ENCODE measurements at regions not wholly inside any gene's neighbourhood (a gene's known extent, or its start where the extent isn't known, plus 50 kb on each side); places are given as distances from the start of the nearest gene placed in this dataset.

GRCh38 chr2:129293326-129293725 lies 686.1 kb upstream of the RAB6C start:
- CTCF ChIA-PET: interaction anchor here (0.6 kb wide), 1 partner anchor 207 kb away, joined by 3 read pairs; no protein-coding TSS in a partner anchor
- Histone ChIP-seq H3K4me2 (no peak overlapping the region), H3K9me2 (no peaks in the 10 kb centered on the region), H3K4me1 (ENCODE audit: control insufficient read depth in 1 of 2, insufficient read depth in 2 of 2, low read depth in 1 of 2, low read length in 1 of 2) (peaks cover 0 to 7% of the 10 kb centered on the region in 2 experiments; a peak in 1 of 4 replicates), H3K79me2 (ENCODE audit: insufficient read depth) (no peaks in the 10 kb centered on the region), H3K27me3 (ENCODE audit: insufficient read depth) (no peaks in the 10 kb centered on the region), H3K9ac (no peak overlapping the region), H4K20me1 (ENCODE audit: insufficient read depth) (no peaks in the 10 kb centered on the region), H3F3A (replicated peaks; ENCODE audit: insufficient read depth) (no peaks in the 10 kb centered on the region), H2AFZ (ENCODE audit: low read depth) (no peak overlapping the region), H3K9me3 (no peaks in the 10 kb centered on the region), H3K4me3 (ENCODE audit: low read depth in 2 of 2, low read length in 1 of 2) (no peak overlapping the region), H3K36me3 (replicated peaks in 1 of 2; ENCODE audit: control insufficient read depth in 1 of 2, insufficient read depth in 2 of 2, low read length in 1 of 2) (no peaks in the 10 kb centered on the region), H3K27ac (ENCODE audit: low read depth in 2 of 2, low read length in 1 of 2) (no peak overlapping the region)
- TF ChIP-seq GATA2 (CRISPR knock-in tag; IDR thresholded peaks at IDR 0.05) (no peak), MEF2A (IDR thresholded peaks at IDR 0.05; ENCODE audit: borderline replicate concordance, low read depth) (no peak), ELF1 (IDR thresholded peaks at IDR 0.05) (no peak), MAX (IDR thresholded peaks at IDR 0.05; ENCODE audit: low read depth) (no peak), TEAD4 (IDR thresholded peaks at IDR 0.05; ENCODE audit: borderline replicate concordance, insufficient read depth) (no peak), GABPA (IDR thresholded peaks at IDR 0.05; ENCODE audit: low read depth) (no peak), RXRA (IDR thresholded peaks at IDR 0.05; ENCODE audit: borderline replicate concordance, low read depth) (no peak), FOSL2 (IDR thresholded peaks at IDR 0.05; ENCODE audit: borderline replicate concordance, low read depth) (no peak), NRF1 (IDR thresholded peaks at IDR 0.05; ENCODE audit: low read depth, low read length) (no peak), TAF1 (IDR thresholded peaks at IDR 0.05; ENCODE audit: borderline replicate concordance, low read depth, low read length) (no peak)
- POLR2A ChIA-PET: no interaction called here
- 0% methylated on average over 1 of the region's 1 CpG for WGBS (ENCODE audit: low lambda C conversion rate)
- DNase-seq: no peak

DNA sequence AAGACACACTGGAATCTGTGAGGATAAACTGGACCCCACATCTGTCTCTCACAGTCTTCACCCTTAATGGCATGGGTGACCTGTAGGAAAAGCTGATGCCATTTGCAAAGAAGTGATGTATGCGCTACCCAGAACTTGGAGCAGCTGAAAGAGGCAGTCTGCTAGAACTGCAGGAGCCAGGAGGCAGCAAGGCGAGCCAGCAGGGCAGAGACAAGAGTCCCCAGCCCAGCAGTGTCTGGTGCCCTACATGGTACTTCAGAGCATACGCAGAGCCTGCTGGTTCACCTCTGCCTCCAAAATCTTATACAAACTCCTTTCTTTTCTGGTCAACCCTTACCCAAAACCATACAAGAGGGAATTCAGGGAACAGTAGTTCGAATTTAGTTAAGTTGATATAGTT lies 683.1 kb upstream of the RAB6C start:
- Histone ChIP-seq H3K36me3 (replicated peaks in 1 of 2; ENCODE audit: control insufficient read depth in 1 of 2, insufficient read depth in 2 of 2, low read length in 1 of 2) (no peaks in the 10 kb centered on the region), H3K79me2 (ENCODE audit: insufficient read depth) (no peaks in the 10 kb centered on the region), H3K27ac (ENCODE audit: low read depth in 2 of 2, low read length in 1 of 2) (no peak overlapping the region), H3K9ac (no peak overlapping the region), H3K4me2 (no peak overlapping the region), H3K4me1 (ENCODE audit: control insufficient read depth in 1 of 2, insufficient read depth in 2 of 2, low read depth in 1 of 2, low read length in 1 of 2) (peaks cover 0 to 7% of the 10 kb centered on the region in 2 experiments; a peak in 1 of 4 replicates), H4K20me1 (ENCODE audit: insufficient read depth) (no peaks in the 10 kb centered on the region), H3K27me3 (ENCODE audit: insufficient read depth) (no peaks in the 10 kb centered on the region), H3K9me3 (no peaks in the 10 kb centered on the region), H2AFZ (ENCODE audit: low read depth) (no peak overlapping the region), H3F3A (replicated peaks; ENCODE audit: insufficient read depth) (no peaks in the 10 kb centered on the region), H3K9me2 (no peaks in the 10 kb centered on the region), H3K4me3 (ENCODE audit: low read depth in 2 of 2, low read length in 1 of 2) (no peak overlapping the region)
- CTCF ChIA-PET: interaction anchor here (1.7 kb wide), 1 partner anchor 14 kb away, joined by 5 read pairs; no protein-coding TSS in a partner anchor
- no peak for DNase-seq
- TF ChIP-seq USF2 (IDR thresholded peaks at IDR 0.05; ENCODE audit: borderline replicate concordance, low read depth, low read length): no peak
- no peak for TF ChIP-seq RCOR1 (IDR thresholded peaks at IDR 0.05; ENCODE audit: low read length)
- no peak for TF ChIP-seq GATA2 (CRISPR knock-in tag; IDR thresholded peaks at IDR 0.05)
- TF ChIP-seq MEF2A (IDR thresholded peaks at IDR 0.05; ENCODE audit: borderline replicate concordance, low read depth): no peak
- POLR2A ChIA-PET: interaction anchor here (0.6 kb wide), 1 partner anchor 100 kb away, joined by 3 read pairs; no protein-coding TSS in a partner anchor
- 44% methylated on average over 4 of the region's 4 CpGs for WGBS (ENCODE audit: low lambda C conversion rate)

All from SK-N-SH (cell line).